BLaER1 (cell line): ENCODE measurements at regions not wholly inside any gene's neighbourhood (a gene's known extent, or its start where the extent isn't known, plus 50 kb on each side); places are given as distances from the start of the nearest gene placed in this dataset.
A peak's percentile ranks its signal among the peaks of the same experiment; 100 is the strongest.

Experiments used
- H3K27ac ChIP-seq: shearing (Covaris generic); formaldehyde crosslinking; 2 replicates; pipeline ENCODE4 v1.8.1; 2022
- H3K27me3 ChIP-seq: shearing (Covaris generic); formaldehyde crosslinking; 2 replicates; pipeline ENCODE4 v1.8.1; 2022
- H3K36me3 ChIP-seq: shearing (Covaris generic); formaldehyde crosslinking; 2 replicates; pipeline ENCODE4 v1.8.1; 2022
- H3K4me1 ChIP-seq: shearing (Covaris generic); formaldehyde crosslinking; 2 replicates; pipeline ENCODE4 v1.8.1; 2022
- H3K4me2 ChIP-seq: shearing (Covaris generic); formaldehyde crosslinking; 2 replicates; pipeline ENCODE4 v1.8.1; 2022
- H3K4me3 ChIP-seq: shearing (Covaris generic); formaldehyde crosslinking; 2 replicates; pipeline ENCODE4 v1.8.1; 2022
- H3K9ac ChIP-seq: shearing (Covaris generic); formaldehyde crosslinking; 2 replicates; pipeline ENCODE4 v1.8.1; 2022
- H3K9me3 ChIP-seq: shearing (Covaris generic); formaldehyde crosslinking; 2 replicates; pipeline ENCODE4 v1.8.1; 2022
- H4K20me1 ChIP-seq: shearing (Covaris generic); formaldehyde crosslinking; 2 replicates; pipeline ENCODE4 v1.8.1; 2022
- Cebpa-rat ChIP-seq: shearing (Covaris generic); IDR thresholded peaks from 2 replicates; pipeline ENCODE4 v1.8.1; 2022

DNA sequence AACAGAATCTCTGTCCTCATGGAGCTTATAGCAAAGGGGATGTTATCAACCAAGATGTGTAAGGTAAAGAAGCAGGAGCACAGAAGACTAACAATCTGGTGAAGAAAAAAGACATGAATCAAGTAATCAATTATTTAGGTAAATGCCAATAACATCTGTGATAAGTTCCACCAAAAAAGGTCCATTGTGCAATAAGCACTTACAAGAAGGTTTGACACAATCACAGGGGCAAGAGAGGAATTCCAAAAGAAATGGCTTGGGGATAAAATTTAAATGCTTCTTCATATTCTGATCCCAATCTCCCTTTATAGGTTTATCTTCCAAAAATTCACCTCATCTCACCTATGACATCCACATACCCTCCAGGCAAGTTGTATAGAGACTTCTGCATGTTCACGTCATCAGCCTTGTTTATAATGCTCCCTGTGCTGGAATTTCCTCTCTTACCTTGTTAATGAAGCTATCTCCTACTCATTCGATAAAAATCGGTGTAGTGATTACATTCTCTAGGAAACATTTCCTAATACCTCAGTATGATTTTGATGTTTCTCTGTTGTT is 53.6 kb upstream of the DPT start:
- H3K4me1 ChIP-seq: no peaks in the 10 kb centered on the region
- H4K20me1 ChIP-seq: no peaks in the 10 kb centered on the region
- H3K36me3 ChIP-seq: no peaks in the 10 kb centered on the region
- H3K9me3 ChIP-seq: no peaks in the 10 kb centered on the region
- H3K27me3 ChIP-seq: no peaks in the 10 kb centered on the region
- no peak overlapping the region for H3K4me3 ChIP-seq
- TF ChIP-seq Cebpa-rat: no peak
- no peak overlapping the region for H3K4me2 ChIP-seq
- H3K27ac ChIP-seq: no peak overlapping the region
- H3K9ac ChIP-seq: no peak overlapping the region

DNA sequence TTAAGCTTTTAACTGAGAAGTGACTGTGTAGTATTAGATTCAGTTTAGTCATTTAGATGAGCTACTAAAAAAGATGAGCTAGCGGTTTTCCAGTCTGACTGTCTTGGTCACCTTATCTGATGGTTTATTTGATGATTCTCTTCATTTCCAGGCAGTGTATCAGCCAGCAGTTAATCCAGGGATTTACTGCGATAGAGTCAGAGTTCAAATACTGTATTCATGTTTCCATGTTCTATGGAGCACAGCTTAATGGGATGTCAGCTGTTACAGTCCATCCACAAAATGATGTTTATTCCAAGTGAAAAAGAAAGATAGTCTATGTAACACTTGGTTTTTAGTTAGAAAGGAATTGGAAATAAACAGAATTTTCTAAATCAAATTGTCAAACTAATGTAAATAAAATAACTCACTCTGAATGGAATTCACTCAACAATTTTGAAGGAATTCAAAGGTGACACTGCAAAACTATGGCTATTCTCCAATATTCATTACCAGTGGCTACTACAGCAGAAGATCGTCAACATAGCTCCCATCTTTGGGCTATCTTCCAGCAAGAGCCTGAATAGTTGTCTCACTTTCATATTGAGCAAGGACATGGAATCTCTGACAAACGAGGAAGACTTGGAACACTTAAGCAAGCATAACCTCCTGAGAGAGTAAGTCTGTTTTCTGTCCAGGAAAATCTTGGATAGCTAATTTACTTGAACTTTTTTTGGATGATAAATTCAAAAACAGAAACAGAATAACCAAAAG is 54.6 kb upstream of the DPT start:
- Histone ChIP-seq H4K20me1 (no peaks in the 10 kb centered on the region), H3K36me3 (no peaks in the 10 kb centered on the region), H3K9ac (no peak overlapping the region), H3K4me1 (no peaks in the 10 kb centered on the region), H3K27ac (no peak overlapping the region), H3K9me3 (no peaks in the 10 kb centered on the region), H3K4me3 (no peak overlapping the region), H3K27me3 (no peaks in the 10 kb centered on the region), H3K4me2 (no peak overlapping the region)
- TF ChIP-seq Cebpa-rat: no peak

DNA sequence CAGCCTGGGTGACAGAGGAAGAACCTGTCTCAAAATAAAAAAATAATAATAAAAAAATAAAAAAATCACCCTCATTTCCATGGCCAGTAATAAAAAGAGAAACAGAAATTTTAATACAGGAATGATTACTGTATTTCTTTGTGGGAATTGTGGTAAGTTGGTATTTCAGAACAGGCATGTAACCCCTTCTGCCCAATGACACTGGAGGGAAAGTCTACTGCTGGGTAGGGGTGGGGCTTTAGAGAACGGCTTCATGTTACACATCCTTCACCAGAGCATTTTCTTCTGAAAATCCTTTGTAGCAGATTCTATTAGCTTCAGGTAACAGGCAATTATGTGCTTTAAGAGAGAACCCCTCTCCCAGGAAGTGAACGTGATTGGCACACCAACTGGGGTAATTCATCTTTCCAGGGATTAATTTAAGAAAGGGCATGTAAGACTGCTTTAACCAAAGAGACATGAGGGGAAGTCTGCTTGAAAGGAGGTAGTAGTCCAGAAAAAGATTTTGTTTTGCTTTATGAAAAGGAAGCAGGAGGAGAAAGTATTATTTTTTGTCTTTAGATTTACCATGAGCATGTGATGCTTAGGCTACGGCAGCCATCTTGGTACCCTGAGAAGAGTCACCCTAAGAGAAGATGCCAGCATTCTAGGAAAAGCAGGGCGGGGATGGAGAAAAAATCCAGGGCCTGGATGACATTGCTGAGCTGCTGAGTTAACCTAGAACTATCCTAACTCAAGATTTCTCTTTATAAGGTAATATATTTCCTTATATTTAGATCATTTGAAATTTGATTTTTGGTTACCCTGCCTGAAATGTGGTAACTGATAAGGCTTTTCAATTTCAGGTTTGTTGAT is 57.7 kb upstream of the DPT start:
- TF ChIP-seq Cebpa-rat: no peak
- Histone ChIP-seq H3K9me3 (no peaks in the 10 kb centered on the region), H3K36me3 (no peaks in the 10 kb centered on the region), H3K9ac (no peak overlapping the region), H4K20me1 (no peaks in the 10 kb centered on the region), H3K4me3 (no peak overlapping the region), H3K4me1 (no peaks in the 10 kb centered on the region), H3K4me2 (no peak overlapping the region), H3K27ac (no peak overlapping the region), H3K27me3 (no peaks in the 10 kb centered on the region)

DNA sequence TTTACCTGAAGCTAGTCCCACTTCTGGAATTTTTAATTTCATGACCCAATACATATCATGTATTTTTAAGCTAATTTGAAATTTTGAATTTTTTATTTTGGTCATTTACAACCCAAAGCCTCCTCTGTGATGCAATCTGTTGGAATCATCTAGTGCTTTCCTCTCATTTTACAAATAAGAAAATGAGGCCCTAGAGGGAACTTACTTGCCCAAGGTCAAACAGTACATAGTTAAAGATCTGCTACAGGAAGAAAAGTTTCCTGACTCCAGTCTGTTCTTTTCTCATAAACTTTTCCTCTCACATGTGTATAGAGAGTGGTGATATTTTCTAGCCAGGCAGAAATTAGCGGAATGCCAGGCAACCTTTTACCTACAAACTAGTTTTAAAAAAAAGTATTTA is 59.3 kb upstream of the DPT start:
- Histone ChIP-seq H4K20me1 (no peaks in the 10 kb centered on the region), H3K4me1 (peaks cover 13% of the 10 kb centered on the region), H3K4me3 (no peak overlapping the region), H3K9me3 (no peaks in the 10 kb centered on the region), H3K4me2 (no peak overlapping the region), H3K36me3 (no peaks in the 10 kb centered on the region), H3K9ac (no peak overlapping the region), H3K27ac (no peak overlapping the region), H3K27me3 (no peaks in the 10 kb centered on the region)
- TF ChIP-seq Cebpa-rat: no peak

DNA sequence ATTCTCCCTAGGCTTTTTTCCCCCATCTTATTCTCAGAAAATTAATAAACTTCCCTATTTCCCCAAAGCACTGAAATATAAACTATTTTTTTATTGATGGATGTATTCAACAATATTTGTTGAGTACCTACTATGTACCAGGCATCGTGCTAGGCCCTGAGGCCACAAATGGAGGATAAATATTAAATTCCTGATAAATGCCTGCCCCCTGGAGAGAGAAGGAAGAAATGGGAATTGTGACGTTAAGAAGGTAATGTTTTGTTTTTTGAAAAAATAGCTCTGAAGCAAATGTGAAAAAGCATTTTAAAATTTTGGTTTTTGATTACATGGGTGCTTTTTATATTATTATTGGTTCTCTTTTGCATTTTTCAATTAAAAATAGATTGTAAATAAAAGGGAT is 60.5 kb upstream of the DPT start:
- TF ChIP-seq Cebpa-rat: no peak
- no peaks in the 10 kb centered on the region for H3K27me3 ChIP-seq
- no peak overlapping the region for H3K27ac ChIP-seq
- H4K20me1 ChIP-seq: no peaks in the 10 kb centered on the region
- no peak overlapping the region for H3K4me2 ChIP-seq
- H3K9ac ChIP-seq: no peak overlapping the region
- no peaks in the 10 kb centered on the region for H3K9me3 ChIP-seq
- no peaks in the 10 kb centered on the region for H3K36me3 ChIP-seq
- peaks cover 13% of the 10 kb centered on the region for H3K4me1 ChIP-seq
- no peak overlapping the region for H3K4me3 ChIP-seq

- H3K36me3 ChIP-seq: no peaks in the 10 kb centered on the region
Measured at GRCh38 chr1:168792142-168792541, 63.1 kb upstream of the DPT start.

GRCh38 chr1:168792592-168793125 is 63.7 kb upstream of the DPT start:
- peak overlapping the region; percentile 15; the same call in 1 of the 2 replicates for H3K4me2 ChIP-seq
- H3K9me3 ChIP-seq: no peaks in the 10 kb centered on the region
- no peak overlapping the region for H3K27ac ChIP-seq
- H3K9ac ChIP-seq: no peak overlapping the region
- H3K27me3 ChIP-seq: no peaks in the 10 kb centered on the region
- no peak overlapping the region for H3K4me3 ChIP-seq
- H4K20me1 ChIP-seq: no peaks in the 10 kb centered on the region
- TF ChIP-seq Cebpa-rat: no peak
- no peaks in the 10 kb centered on the region for H3K36me3 ChIP-seq
- peaks cover 13% of the 10 kb centered on the region for H3K4me1 ChIP-seq

More at GRCh38 chr1:168792142-168792541, 63.1 kb upstream of the DPT start:
- Histone ChIP-seq H3K9me3 (no peaks in the 10 kb centered on the region), H3K27me3 (no peaks in the 10 kb centered on the region), H3K4me3 (no peak overlapping the region), H3K4me1 (peaks cover 13% of the 10 kb centered on the region), H3K9ac (no peak overlapping the region), H4K20me1 (no peaks in the 10 kb centered on the region), H3K4me2 (peak overlapping the region; percentile 15; the same call in 1 of the 2 replicates), H3K27ac (no peak overlapping the region)
- no peak for TF ChIP-seq Cebpa-rat

DNA sequence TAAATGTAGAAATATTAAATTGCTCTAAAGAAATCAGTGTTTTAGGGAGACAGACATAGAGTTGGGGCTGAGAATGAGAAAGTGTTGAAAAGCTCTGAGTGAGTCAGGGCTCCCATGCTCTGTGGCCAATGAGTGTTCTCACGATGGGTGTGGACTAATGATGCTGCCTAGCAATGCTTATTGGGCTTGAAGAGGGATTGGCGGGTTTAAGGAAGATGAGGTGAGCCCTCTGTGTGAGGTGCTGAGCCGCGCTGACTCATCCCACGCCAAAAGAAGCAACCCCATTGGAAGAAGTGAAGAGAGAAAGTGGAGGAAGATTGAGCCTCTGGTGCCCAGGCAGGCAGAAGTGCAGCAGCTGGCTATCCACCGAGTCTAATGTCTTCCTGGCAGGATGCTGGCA is 65.1 kb upstream of the DPT start:
- no peaks in the 10 kb centered on the region for H3K27me3 ChIP-seq
- no peak overlapping the region for H3K9ac ChIP-seq
- H3K36me3 ChIP-seq: no peaks in the 10 kb centered on the region
- no peak overlapping the region for H3K4me2 ChIP-seq
- H4K20me1 ChIP-seq: no peaks in the 10 kb centered on the region
- H3K4me3 ChIP-seq: no peak overlapping the region
- H3K27ac ChIP-seq: no peak overlapping the region
- H3K9me3 ChIP-seq: no peaks in the 10 kb centered on the region
- no peak for TF ChIP-seq Cebpa-rat
- peaks cover 13% of the 10 kb centered on the region for H3K4me1 ChIP-seq

DNA sequence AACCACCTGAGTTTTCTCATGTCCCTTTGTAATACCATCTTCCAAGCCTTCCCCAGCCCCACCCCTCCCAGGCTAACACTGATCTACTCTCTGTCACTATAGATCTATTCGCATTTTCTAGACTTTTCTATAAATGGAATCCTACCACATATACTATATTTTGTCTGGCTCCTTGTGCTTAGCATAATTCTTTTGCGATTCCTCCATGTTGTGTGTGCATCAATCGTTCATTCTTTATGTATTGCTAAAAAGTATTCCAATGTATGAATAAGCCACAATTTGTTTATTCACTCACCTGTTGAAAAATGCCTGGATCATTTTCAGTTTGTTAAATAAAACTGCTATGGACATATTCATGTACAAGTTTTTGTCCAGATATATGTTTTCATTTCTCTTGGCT is 66.7 kb upstream of the DPT start:
- Histone ChIP-seq H3K4me2 (no peak overlapping the region), H3K27ac (no peak overlapping the region), H4K20me1 (no peaks in the 10 kb centered on the region), H3K4me3 (no peak overlapping the region), H3K9ac (no peak overlapping the region), H3K4me1 (peaks cover 13% of the 10 kb centered on the region), H3K36me3 (no peaks in the 10 kb centered on the region), H3K9me3 (no peaks in the 10 kb centered on the region), H3K27me3 (no peaks in the 10 kb centered on the region)
- no peak for TF ChIP-seq Cebpa-rat
